Femur (tissue), 1 donor: ENCODE measurements at regions not wholly inside any gene's neighbourhood (a gene's known extent, or its start where the extent isn't known, plus 50 kb on each side); places are given as distances from the start of the nearest gene placed in this dataset.
"Not testable (repeated sequence)": the region's sequence is repeated elsewhere in the genome, so short reads cannot be mapped to it uniquely, and the experiment has no call there.

Experiments
- DNase-seq: peaks from one replicate; pipeline ENCODE4 v3.0.0-alpha.2; 2017

DNA sequence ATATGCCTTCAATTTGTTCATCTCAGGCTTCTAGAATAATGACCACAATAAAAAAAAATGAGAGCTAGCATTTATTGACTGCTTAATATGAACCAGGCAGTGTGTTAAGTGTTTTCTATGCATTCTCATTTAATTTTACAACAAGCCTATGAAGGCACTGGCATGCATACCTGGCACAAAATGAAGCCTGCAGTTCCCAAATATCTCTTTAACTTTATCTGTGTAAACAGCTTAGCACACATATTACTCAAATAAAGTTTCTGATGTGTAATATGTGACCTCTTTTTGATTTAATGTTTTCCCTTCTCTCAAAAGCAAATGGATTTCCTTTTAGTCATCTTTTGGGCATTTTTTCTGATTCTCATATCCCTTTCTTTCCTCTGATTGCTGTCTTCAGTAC lies 671.8 kb downstream of the PCDH7 start:
- no peak for DNase-seq

DNA sequence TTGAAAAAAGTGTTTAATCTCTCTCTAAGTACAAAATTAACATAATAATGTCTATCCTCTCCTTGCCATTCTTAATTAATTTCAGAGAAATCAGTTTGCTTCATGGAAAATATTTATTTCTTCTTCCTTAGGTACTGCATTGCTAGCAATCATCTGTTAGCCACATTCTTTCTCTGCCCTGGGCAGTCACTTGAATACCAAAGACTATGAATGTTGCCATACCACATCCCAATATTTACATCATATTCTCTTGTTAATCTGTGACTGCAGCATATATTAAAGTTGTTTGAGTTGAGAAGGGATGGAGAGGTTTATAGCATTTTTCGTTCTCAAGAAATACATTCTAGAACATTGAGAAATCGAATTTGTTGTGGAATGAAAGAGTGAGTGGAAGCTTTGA lies 672.8 kb downstream of the PCDH7 start:
- DNase-seq: no peak

DNA sequence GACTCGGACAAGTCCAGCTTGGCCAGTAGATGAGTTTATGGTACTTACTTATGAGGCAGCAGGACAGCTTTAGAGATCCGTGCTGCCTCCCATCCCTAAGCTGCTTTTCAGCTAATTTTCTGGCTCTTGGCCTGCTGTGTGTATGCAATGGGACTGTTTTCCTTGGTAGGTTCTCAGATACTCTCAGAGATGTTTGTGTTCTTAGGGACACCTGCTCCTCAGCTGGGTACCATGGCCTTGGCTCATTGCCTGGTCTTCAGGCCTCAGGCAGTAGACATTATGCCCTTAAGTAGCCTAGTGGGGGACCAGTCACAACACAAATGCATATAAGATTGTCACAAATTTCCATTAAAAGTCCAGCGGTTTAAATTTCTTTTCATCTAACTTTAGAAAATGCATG lies 688.0 kb downstream of the PCDH7 start:
- no peak for DNase-seq

DNA sequence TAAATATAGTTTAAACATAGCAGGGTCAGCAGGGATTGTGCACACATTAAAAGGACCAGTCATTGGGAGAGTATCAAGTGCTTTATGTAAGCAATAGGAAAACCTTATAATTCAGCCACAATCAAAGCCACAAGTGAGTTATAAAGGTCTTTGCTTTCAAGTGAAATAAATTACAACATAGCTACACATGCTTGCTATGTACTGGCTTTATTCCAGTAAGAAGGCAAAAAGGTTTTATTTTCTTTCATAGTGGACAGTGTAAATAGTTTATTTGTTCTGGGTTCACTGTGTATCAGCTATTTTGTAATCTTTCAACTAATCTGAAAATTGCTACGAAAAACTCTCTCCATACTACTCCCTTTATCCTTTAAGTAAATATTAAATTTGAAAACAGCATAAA lies 691.4 kb downstream of the PCDH7 start:
- DNase-seq: no peak

DNA sequence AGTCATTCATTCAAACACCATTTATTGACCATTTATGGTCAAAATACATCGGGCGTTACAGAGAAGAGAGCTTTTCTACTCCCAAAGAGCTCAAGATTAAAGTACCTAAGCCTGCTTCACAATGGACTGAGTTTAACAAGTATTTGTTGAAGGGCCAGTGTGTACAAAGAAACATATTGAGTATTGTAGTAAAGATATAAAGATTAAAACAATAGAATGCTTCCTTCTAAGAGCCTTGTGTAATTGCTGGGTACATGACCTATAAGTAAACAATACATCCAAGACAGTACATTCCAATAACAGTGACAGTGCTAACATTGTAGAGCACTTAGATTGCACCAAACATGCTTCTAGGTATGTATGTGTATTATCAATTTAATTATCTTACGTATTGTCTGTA lies 695.5 kb downstream of the PCDH7 start:
- no peak for DNase-seq

DNA sequence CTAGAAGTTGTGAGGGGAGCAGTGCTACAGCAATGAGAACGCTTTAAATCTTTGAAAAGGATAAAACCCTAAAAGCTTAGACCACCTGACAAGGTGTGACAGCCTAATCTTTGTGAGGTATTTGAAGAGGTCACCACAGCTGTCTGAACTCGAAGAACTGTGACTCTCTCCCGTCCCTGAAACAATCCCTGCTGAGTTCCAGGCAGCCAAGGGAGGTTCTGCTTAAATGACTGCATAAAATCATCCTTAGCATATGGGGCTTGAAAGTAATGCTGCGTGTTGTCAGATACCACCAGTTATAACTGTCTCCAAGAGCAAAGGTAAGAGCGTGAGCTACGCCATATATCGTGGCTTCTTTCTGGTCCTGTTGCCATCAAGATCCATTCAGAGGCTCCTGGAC lies 696.3 kb downstream of the PCDH7 start:
- DNase-seq: no peak

DNA sequence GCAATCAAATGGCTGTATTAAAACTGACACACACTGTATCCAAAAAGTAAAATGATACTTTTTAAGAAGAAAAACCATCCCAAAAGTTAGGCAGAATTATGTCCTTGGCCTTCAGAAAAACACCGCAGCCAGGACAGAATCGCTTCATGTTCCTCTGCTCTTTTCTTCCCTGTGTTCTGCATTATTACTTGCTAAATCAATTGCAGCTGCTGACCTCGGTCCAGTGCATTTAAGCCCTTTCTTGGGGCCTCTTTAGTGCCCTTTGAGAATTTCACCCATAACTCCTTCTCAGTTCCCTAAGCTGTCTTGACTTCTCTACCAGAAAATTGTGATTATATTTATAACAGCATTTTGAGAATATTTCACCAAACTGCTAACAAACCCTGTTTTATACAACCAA lies 696.9 kb downstream of the PCDH7 start:
- no peak for DNase-seq

DNA sequence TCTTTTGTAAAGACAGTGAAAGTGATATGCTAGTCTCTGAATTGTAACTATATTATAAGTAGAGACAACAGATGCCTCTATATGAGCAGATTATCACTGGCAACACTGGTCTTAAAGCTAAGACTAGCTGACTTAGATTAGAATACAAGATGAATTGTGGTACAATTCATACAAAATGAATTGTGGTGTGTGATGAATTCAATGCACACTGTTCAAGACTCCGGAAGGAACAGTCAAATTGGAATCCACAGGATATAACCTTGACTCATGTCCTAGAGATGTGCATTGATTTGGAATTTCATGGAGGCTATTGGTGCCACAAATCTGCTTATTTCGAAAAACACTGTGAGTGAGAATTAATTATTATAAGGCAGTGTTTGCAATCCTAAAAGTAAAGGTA lies 701.8 kb downstream of the PCDH7 start:
- DNase-seq: no peak

DNA sequence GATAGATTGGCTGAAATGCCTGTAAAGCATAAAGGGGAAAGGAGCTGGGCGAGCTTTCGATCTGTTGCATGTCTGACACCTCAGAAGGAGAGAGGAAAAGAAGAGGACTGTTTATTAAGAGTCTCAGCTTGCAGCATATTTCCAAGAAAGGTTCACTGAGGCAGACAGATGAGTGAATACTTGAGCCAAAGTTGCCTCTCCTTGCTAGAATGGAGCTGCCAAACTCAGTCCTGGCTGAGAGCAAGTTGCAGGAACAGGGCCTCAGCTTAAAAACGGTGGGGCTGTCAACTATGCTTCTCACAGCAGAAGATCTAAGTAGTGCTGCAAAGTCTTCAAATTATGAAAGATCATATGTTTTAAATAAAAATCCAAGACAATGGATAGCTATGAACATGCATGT lies 707.5 kb downstream of the PCDH7 start:
- DNase-seq: no peak

DNA sequence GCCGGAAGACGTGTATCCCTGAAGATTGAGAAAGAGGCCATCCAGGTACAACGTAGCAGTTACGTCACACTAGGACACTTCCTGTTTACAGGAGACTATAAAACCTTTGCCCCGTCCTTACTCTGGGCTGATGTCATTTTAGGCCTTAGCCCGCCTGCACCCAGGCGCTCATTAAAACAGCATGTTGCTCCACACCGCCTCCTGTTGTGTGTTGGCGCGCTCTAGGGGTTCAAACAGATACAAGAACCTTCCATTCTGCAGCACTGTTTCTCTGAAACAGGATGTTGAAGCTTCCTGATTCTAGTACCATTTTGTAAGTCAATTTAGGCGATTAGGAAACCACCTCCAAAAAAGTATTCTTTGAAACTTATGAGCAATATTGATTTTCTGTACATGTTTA lies 722.1 kb downstream of the PCDH7 start:
- DNase-seq: no peak

DNA sequence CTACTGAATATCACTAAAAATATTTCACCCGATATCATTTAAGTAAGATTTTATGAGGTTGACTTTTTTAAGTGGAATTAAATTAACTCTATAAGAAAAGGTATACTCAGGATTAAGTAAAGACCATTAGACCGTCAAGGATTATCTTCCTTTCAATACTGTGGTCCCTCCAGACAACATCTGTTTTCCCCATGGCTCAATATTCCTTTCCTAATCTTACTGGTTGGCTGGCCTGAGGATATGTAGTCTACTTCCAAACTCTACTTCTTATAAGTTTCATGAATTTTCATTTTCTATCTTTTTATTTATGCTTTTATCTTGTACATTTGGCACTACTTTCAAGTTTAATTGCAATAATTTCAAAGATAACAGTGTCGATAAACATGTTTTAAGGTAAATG lies 725.4 kb downstream of the PCDH7 start:
- DNase-seq: no peak

DNA sequence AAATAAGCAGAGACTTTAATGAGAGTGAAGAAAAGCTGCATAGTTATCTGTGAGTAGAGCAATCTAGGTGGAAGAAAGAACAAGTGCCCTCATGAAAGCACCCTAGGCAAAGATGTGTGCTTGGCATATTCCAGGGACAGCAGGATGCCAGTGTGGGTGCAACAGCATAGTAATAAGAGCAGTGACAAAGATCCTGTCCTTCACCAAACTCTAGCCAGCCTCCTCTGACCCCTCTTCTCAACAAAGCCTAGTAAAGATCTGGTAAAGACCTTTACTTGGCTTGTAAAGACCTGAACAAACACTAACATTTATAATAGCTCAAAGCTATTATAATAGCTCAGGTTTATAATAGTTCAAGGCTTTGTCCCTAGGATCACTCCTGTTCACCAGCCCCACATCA lies 735.4 kb downstream of the PCDH7 start:
- DNase-seq: no peak

DNA sequence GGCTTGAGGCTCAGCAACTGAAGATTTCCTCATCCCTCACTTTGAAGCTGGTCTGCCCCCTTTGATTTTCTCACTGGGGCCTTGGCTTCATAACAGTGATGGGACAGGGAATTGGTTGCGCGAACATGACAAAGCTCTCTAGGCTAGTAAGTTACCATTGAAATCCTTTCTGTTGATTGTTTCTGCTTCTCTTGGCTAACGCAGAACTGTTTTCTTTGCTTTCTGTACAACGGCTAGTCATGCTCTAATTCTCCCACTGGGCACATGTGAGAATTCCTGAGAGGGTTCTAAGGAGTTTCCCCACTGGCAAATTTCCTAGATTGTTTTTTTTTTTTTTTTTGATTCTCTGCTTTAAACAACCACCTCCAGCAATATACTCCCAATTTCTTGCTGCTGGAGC lies 738.6 kb downstream of the PCDH7 start:
- DNase-seq: no peak

DNA sequence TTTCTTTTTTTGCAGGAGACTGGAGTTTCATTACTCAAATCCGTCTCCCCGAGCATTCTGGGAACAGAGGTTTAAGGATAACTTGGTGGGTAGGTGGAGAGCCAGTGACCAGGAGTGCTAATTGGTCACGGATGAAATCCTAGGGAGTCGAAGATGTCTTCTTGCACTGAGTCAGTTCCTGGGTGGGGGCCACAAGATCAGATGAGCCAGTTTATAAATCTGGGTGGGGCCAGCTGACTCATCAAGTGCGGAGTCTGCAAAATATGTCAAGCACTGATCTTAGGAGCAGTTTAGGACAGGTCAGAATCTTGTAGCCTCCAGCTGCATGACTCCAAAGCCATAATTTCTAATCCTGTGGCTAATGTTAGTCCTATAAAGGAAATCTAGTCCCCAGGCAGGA lies 741.3 kb downstream of the PCDH7 start:
- DNase-seq: no peak

DNA sequence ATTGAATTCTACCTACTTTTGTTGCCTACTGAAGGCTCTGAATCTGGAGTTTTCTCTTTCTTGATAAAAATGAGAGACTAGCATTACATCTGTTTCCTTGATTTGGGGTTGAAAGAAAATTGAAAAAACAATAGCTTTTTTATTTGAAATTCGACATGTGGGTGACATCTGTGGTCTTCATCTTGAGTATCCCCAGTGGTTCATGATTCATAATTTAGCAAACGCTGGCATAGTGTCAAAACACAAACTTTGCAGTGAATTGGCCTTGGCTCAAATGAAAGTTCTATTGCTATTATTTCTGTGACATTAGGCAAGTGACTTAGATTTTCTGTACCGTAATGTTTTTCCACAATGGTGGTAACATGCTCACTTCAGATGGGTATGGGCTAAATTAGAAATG lies 747.6 kb downstream of the PCDH7 start:
- DNase-seq: no peak

DNA sequence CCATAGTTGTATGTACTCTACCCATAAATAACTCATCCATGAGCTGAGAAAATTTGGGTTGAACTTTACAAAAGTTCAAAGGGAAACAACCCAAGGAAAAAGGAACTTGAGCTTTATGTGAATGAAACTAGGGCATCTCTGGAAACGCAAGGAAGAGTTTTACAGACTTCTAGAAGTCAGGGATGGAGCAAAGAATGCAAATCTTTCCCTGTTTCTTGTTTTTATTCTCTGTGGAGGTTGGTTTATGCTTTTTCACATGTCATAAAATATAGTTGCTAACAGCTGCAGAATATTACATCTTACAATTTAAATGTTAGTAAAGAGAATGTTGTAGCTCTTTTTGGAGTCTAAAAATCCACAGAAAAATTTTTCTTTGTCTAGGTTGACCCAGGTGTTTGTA lies 754.1 kb downstream of the PCDH7 start:
- DNase-seq: no peak

DNA sequence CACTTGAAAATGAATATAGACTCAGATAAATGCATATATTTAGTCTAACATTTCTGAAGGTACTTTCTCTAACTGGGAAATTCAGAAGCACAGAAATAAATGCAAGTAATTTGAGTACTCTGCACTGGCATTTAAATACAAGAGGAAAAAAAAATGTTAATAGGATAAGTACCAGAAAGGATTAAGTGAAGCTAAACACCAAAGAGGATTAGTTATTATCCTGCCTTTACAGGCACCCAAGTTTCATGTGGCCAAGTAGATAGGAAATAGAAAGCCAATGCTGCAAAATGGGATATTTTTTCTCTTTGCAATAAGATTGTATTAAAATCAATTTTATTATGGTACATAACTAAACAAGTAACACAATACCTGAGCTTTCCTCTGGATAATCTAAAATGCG lies 762.5 kb downstream of the PCDH7 start:
- no peak for DNase-seq

DNA sequence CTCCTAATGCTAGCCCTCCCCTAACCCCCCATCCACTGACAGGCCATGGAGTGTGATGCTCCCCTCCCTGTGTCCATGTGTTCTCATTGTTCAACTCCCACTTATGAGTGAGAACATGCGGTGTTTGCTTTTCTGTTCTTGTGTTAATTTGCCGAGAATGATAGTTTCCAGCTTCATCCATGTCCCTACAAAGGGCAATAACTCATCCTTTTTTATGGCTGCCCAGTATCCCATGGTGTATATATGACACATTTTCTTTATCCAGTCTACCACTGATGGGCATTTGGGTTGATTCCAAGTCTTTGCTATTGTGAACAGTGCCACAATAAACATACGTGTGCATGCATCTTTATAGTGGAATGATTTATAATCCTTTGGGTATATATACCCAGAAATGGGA lies 779.0 kb downstream of the PCDH7 start:
- DNase-seq: not testable (repeated sequence)

DNA sequence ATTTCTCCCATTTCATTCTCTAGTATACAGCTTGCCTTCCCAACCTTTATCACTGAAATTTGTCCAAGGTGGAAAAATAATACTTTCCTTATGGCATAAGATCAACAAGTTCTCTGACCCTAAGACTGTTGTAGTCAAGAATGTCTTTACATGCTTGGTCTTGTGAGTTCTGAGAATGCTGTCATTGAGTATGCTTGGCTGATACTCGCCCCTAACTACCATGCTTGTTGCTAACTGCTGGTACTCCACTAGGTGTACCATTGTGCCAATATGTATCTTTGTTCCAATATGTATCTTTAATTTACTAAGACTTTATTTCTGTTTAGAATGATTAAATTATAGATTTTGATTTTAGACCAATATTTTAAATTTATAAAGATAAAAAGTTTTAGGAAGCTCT lies 796.4 kb downstream of the PCDH7 start:
- DNase-seq: no peak

DNA sequence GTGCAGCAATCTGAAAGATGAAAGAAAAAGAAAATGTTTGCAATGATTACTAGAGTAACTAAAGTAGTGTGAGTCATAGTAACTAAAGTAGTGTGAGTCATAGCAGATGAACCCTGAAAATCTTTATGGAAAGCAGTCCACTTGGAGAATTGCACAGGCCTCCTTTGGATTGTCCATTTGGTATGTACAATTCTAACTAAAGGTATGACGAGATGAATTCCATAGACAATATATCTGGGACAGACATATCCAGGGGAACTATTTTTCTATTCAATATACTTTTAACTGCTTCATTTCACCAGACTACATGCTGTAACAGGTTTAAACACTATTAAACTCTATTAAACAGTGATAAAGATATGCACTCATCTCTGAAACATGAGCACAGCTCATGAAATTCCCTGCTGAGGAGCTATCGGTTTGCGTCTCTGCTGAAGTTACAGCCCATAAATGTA lies 798.7 kb downstream of the PCDH7 start:
- DNase-seq: no peak

DNA sequence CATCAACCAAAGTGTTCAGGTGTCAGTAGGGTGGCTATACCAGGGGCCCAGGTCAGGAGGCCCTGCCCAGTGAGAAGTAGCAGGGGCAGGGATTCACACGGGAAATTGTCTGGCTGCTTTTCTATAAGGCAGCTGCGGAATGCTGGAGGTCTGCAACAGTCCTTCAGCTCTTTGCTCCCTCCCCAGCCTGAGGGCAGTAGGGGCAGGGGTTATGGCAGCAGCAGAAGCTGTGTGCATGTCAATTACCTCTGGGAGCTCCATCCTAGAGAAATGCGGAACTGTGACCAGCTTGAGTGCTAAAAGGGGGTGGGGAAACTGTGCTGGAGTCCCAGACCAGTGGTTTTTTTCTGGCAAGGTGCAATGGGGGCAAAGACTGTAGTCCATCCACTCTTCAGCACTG lies 810.4 kb downstream of the PCDH7 start:
- no peak for DNase-seq

DNA sequence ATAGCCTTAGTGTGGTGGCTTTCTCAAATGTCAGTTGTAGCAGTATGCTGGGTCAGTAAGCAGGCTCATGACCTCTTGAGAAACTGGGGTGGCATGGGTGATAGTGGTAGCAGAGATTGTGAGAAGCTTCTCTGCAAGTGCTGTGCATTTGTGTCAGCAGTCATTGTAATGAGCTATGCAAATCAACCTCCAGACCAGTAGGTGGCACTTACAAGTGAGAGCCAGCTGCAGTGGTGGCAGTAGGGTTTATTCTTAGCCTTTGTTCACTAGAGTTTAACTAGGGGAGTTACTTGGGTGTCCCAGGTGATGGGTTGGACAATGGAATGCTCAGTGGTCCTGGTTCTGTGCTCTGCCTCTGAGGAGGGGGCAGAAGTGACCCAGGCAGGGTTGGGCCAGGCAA lies 818.7 kb downstream of the PCDH7 start:
- DNase-seq: no peak

DNA sequence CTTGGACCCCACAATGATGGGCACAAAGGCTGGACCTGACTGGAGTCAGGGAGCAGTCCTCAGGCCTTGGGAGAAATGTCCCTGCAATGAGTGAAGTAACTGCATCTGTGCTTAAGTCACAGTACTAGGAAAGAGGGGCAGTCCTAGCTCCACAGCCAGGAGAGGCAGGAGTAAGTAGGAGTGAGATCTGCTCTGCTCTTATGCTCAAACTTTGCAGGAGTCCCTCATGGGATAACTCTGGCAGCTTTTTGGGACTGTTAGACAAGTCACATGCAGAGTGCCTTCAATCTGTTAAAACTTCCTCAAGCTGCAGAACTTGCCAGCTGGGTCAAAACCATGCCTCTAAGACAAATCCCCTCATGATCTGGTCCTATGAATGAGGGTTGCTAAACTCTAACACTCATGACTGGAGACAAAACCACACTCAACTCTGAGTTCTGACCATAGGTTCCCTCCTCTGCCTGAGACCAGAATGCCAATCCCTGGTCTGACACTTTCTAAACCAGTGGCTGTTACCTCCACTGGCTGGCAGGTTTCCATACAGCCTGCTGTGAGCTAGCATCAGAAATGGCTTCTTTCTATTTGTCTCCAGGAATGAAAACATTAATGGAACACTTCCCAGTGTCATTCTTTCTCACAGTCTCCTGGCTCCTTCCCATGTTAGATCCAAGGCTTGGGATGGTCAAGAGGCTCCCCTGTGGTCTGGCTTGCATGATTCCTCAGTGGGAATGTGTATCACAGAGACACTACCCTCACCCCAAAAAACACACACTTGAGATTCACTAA lies 819.3 kb downstream of the PCDH7 start:
- no peak for DNase-seq

DNA sequence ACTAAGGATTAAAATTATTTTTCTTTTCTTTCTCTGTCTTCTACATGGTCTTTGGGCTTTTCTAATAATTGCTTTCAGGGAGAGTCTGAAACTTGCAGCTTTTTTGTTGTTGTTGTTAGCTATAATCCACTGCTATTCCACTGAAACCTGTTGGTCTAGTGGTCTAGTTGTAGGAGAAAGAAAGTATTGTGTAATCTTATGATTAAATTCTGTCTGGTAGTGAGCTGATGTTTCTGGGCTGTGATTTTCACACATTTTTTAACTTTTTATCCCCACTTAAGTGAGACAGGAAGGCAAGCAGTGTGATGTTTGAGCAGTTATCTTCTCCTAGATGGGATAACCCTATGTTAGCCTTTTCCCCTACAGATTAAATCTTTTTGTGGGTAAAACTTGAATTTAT lies 825.2 kb downstream of the PCDH7 start:
- DNase-seq: no peak

DNA sequence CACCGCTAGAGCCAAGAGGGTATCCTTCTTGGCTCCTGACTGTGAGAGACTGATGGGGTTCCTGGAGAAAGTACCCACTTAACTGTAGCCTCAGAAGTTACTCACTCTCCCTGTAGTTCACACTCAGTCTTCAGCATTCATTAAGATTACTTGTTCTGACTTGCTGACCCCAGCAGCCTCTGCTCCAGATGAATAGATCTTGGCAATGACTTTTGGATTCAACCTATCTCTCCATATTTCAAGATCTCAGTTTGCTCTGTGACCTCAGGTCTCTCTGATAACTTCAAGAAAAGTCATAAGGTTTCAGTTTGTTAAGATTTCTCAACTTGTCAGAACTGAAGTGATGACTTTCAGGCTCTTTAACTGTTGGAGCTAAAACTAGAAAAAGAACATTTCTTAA lies 825.6 kb downstream of the PCDH7 start:
- no peak for DNase-seq

DNA sequence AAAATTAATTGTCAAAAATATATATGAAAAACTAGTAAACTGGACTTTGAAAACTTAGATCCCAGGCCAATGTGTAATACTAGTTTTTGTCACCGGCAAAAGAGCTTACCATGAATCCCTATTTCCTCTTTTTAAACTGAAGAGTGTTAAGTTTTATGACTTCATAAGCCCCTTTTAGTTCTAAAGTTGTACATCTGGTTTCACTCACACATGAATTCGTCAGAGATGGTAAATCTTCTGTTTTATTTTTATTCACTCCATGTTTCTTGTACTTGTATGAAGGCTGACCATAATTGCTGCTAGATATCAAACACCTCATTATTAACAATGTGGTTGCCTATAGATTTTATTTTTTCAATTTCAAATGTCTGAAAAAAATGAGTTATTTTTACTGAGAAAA lies 827.9 kb downstream of the PCDH7 start:
- DNase-seq: no peak
